PC-9 (cell line): ENCODE measurements at regions not wholly inside any gene's neighbourhood (a gene's known extent, or its start where the extent isn't known, plus 50 kb on each side); places are given as distances from the start of the nearest gene placed in this dataset.

Experiments
- CTCF ChIP-seq: fragments of 200-600 bp; sonication (generic); conservative IDR thresholded peaks from 2 replicates; pipeline ENCODE4 v1.6.1; 2017; ENCODE audit warnings: mixed run types, antibody characterized with exemption, mild to moderate bottlenecking, moderate library complexity
- EZH2 ChIP-seq: fragments of 200-600 bp; sonication (generic); IDR thresholded peaks from 2 replicates; pipeline ENCODE4 v1.8.0; 2017; ENCODE audit warnings: antibody characterized with exemption, low read depth

- TF ChIP-seq CTCF (no peak), EZH2 (no peak)
Measured at GRCh38 chr12:90077756-90078155, 369.1 kb upstream of the ATP2B1 start.
